ENCODE measurements at regions not wholly inside any gene's neighbourhood (a gene's known extent, or its start where the extent isn't known, plus 50 kb on each side); places are given as distances from the start of the nearest gene placed in this dataset.

DNA sequence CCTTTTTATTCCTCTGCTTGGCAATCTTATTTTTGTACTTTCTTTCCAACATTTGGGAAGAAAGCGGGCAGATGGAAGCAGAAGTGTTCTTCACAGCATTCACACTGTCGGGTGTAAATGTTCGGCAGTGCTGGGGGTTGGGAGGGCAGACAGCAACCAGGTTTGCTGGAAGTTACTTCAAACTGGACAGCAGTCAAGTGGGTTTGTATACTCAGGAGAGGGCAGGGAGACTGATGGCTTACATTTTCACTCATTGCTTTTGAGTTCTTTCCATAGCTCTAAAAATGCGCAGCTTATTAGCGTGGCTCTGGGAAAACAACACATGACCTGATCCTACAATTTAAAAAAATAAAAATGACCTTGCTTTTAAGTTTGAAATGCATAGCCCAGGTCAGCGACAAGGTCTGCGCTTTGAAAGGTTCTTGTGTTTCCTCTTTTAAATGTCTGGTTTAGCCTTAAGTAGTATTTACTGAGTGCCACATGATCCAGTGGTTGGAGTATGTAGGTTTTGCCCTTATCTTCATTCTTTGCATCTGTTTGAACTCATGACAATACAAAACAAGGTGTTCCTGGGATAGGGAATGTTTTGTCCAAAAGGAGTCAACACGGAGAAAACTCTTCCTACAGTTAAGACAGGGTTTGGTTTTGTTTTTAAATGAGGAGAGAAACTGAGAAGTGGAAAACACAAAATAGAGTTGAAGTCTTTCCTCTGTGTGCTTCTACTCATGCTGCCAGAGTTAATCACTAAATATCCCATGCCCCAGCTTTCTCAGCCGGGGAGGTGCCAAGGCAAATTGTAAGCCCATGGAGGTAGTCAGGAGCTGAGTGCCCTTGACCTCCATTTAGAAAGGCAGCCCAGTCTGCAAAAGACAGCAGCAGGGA lies 132.7 kb upstream of the DMRT1 start:
- H3K9me3 ChIP-seq (replicated peaks; ENCODE audit: control insufficient read depth, insufficient read depth, low read length): no peaks in the 10 kb centered on the region
- H3K36me3 ChIP-seq (ENCODE audit: control insufficient read depth in 2 of 2, insufficient read depth in 2 of 2, low read length in 1 of 2): no peaks in the 10 kb centered on the region
- H3K27me3 ChIP-seq (replicated peaks in 1 of 2; ENCODE audit: control insufficient read depth in 2 of 2, insufficient read depth in 2 of 2, low read length in 1 of 2): peaks cover 0 to 8% of the 10 kb centered on the region in 2 experiments
- no peaks in the 10 kb centered on the region for H3K4me1 ChIP-seq (ENCODE audit: control insufficient read depth, insufficient read depth, low read length)
- 17% methylated on average over 9 of the region's 9 CpGs for WGBS (ENCODE audit: insufficient coverage, insufficient replicate concordance, low lambda C conversion rate, missing lambda C conversion rate)
- no peak overlapping the region for H2AFZ ChIP-seq (ENCODE audit: control insufficient read depth, low read depth, low read length)
- no peak for FAIRE-seq
- H3K27ac ChIP-seq (ENCODE audit: control insufficient read depth, insufficient read depth): no peak overlapping the region
- RAD21 ChIA-PET (ENCODE audit: unreplicated experiment): no interaction called here
- no peak overlapping the region for H3K4me2 ChIP-seq (ENCODE audit: control insufficient read depth, insufficient read depth)
- H3K9ac ChIP-seq (ENCODE audit: control insufficient read depth, insufficient read depth, low read length): no peak overlapping the region
- no peaks in the 10 kb centered on the region for H3K79me2 ChIP-seq (ENCODE audit: control insufficient read depth, insufficient read depth, low read length)
- TF ChIP-seq ESRRA (IDR thresholded peaks at IDR 0.05; ENCODE audit: low read length) (no peak), NFIC (IDR thresholded peaks at IDR 0.05; ENCODE audit: low read depth, low read length) (no peak), TCF7 (IDR thresholded peaks at IDR 0.05; ENCODE audit: borderline replicate concordance) (no peak), NRF1 (conservative IDR thresholded peaks at IDR 0.05; ENCODE audit: low read depth, low read length) (no peak), MYC (IDR thresholded peaks at IDR 0.05; ENCODE audit: insufficient read depth, insufficient read length, insufficient replicate concordance, low read length, severe bottlenecking) (no peak), MEF2A (IDR thresholded peaks at IDR 0.05; ENCODE audit: insufficient read depth, low read depth, low read length) (no peak), RELA (IDR thresholded peaks at IDR 0.05; ENCODE audit: borderline replicate concordance, partially characterized antibody) (no peak), NBN (IDR thresholded peaks at IDR 0.05) (no peak), JUND (IDR thresholded peaks at IDR 0.05; ENCODE audit: low read depth, low read length) (no peak), ZNF384 (IDR thresholded peaks at IDR 0.05; ENCODE audit: borderline replicate concordance, low read depth, low read length) (no peak), IRF4 (IDR thresholded peaks at IDR 0.05; ENCODE audit: low read depth, low read length) (no peak), ZZZ3 (IDR thresholded peaks at IDR 0.05; ENCODE audit: control insufficient read depth, insufficient read length, low read depth) (no peak), FOXK2 (IDR thresholded peaks at IDR 0.05) (no peak)
- TF ChIP-seq, protein P1, sequence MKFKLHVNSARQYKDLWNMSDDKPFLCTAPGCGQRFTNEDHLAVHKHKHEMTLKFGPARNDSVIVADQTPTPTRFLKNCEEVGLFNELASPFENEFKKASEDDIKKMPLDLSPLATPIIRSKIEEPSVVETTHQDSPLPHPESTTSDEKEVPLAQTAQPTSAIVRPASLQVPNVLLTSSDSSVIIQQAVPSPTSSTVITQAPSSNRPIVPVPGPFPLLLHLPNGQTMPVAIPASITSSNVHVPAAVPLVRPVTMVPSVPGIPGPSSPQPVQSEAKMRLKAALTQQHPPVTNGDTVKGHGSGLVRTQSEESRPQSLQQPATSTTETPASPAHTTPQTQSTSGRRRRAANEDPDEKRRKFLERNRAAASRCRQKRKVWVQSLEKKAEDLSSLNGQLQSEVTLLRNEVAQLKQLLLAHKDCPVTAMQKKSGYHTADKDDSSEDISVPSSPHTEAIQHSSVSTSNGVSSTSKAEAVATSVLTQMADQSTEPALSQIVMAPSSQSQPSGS (IDR thresholded peaks at IDR 0.05; ENCODE audit: low read length): no peak
- TF ChIP-seq, protein P2, sequence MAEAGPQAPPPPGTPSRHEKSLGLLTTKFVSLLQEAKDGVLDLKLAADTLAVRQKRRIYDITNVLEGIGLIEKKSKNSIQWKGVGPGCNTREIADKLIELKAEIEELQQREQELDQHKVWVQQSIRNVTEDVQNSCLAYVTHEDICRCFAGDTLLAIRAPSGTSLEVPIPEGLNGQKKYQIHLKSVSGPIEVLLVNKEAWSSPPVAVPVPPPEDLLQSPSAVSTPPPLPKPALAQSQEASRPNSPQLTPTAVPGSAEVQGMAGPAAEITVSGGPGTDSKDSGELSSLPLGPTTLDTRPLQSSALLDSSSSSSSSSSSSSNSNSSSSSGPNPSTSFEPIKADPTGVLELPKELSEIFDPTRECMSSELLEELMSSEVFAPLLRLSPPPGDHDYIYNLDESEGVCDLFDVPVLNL (IDR thresholded peaks at IDR 0.05; ENCODE audit: low read depth, low read length): no peak
- TF ChIP-seq, protein P3, sequence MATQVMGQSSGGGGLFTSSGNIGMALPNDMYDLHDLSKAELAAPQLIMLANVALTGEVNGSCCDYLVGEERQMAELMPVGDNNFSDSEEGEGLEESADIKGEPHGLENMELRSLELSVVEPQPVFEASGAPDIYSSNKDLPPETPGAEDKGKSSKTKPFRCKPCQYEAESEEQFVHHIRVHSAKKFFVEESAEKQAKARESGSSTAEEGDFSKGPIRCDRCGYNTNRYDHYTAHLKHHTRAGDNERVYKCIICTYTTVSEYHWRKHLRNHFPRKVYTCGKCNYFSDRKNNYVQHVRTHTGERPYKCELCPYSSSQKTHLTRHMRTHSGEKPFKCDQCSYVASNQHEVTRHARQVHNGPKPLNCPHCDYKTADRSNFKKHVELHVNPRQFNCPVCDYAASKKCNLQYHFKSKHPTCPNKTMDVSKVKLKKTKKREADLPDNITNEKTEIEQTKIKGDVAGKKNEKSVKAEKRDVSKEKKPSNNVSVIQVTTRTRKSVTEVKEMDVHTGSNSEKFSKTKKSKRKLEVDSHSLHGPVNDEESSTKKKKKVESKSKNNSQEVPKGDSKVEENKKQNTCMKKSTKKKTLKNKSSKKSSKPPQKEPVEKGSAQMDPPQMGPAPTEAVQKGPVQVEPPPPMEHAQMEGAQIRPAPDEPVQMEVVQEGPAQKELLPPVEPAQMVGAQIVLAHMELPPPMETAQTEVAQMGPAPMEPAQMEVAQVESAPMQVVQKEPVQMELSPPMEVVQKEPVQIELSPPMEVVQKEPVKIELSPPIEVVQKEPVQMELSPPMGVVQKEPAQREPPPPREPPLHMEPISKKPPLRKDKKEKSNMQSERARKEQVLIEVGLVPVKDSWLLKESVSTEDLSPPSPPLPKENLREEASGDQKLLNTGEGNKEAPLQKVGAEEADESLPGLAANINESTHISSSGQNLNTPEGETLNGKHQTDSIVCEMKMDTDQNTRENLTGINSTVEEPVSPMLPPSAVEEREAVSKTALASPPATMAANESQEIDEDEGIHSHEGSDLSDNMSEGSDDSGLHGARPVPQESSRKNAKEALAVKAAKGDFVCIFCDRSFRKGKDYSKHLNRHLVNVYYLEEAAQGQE (IDR thresholded peaks at IDR 0.05; ENCODE audit: low read depth, low read length): no peak
- in situ Hi-C loops (cut with MboI) (no loop called here), intact Hi-C loops (cut with micrococcal nuclease; ENCODE audit: unreplicated experiment) (no loop called here)
- H3K4me3 ChIP-seq: no peak overlapping the region
- no peaks in the 10 kb centered on the region for H4K20me1 ChIP-seq (ENCODE audit: control insufficient read depth, insufficient read depth)
- no TSS peak for BruUV-seq (replicated peaks)
- ATAC-seq: no peak
- CTCF ChIA-PET: no interaction called here
- DNase-seq (ENCODE audit: low read depth, low spot score): no peak
- SMC1A ChIA-PET (ENCODE audit: uncharacterized antibody, unreplicated experiment): no interaction called here
- POLR2A ChIA-PET: no interaction called here

Data from GM12878 (cell line).